HCT116 (cell line): ENCODE measurements at regions not wholly inside any gene's neighbourhood (a gene's known extent, or its start where the extent isn't known, plus 50 kb on each side); places are given as distances from the start of the nearest gene placed in this dataset.
A peak's percentile ranks its signal among the peaks of the same experiment; 100 is the strongest.

Source experiments
- ATAC-seq: fragments of 200-7000 bp; cut with Tn5 transposase; 2 replicates; pipeline ENCODE4 v1.9.1; 2020; ENCODE audit warnings: mild to moderate bottlenecking, moderate library complexity
- BruUV-seq: library from RNA; stranded (reverse); fragments of 400-500 nt; replicated peaks from 2 replicates; lab custom pipeline; 2021; lab: Mats Ljungman, UMichigan
- CTCF ChIA-PET: fragments of 300-600 bp; sonication (Branson Sonifier 250); formaldehyde crosslinking; loops from one replicate; lab custom pipeline; 2021; ENCODE audit warnings: antibody characterized with exemption; lab: Charles Lee
- POLR2A ChIA-PET: fragments of 300-600, 350-600 bp; sonication (Branson Sonifier 250); formaldehyde crosslinking; loops from one replicate; lab custom pipeline; 2021; ENCODE audit warnings: antibody characterized with exemption; lab: Charles Lee
- RAD21 ChIA-PET, 2 experiments: fragments of 300-600 bp; sonication (Branson Sonifier 250); formaldehyde crosslinking; loops; one replicate each; lab custom pipeline; 2023; ENCODE audit warnings: low total read pairs in 2 of 2; ENCODE audit not compliant: uncharacterized antibody in 2 of 2, unreplicated experiment in 2 of 2, low non-redundant PET in 1 of 2; lab: Charles Lee
- DNase-seq: peaks from one replicate; pipeline ENCODE4 v3.0.0-alpha.2; 2010; ENCODE audit warnings: low read depth, low spot score
- H2AFZ ChIP-seq: fragments of 200-600 bp; shearing (Covaris generic), sonication (generic); 2 replicates; pipeline ENCODE4 v1.6.1; 2017; ENCODE audit warnings: low read depth, mixed run types, mixed read lengths, antibody characterized with exemption, low read length; ENCODE audit not compliant: poor library complexity, severe bottlenecking
- H3K27ac ChIP-seq: 2 replicates; pipeline ENCODE4 v1.5.1; 2012; ENCODE audit warnings: low read depth, low read length
- H3K27me3 ChIP-seq: fragments of 200-600 bp; sonication (generic); 2 replicates; pipeline ENCODE4 v1.6.1; 2016; ENCODE audit warnings: mixed run types, low read length, mixed read lengths; ENCODE audit not compliant: insufficient read depth
- H3K36me3 ChIP-seq, 2 experiments: fragments of 200-500 bp in 1 of 2; fragments of 200-600 bp in 1 of 2; sonication (Bioruptor generic) in 1 of 2; sonication (generic) in 1 of 2; 2 replicates each; pipeline versions ENCODE4 v1.5.1 to v1.6.1; 2014 to 2016; ENCODE audit warnings: low read length in 2 of 2, inconsistent platforms in 1 of 2, mixed read lengths in 1 of 2, mixed run types in 1 of 2; ENCODE audit not compliant: insufficient read depth in 2 of 2, control insufficient read depth in 1 of 2
- H3K4me1 ChIP-seq, 2 experiments: fragments of 200-600 bp in 1 of 2; sonication (generic) in 1 of 2; 2 replicates each; pipeline versions ENCODE4 v1.5.1 to v1.6.1; 2012 to 2017; ENCODE audit warnings: low read length in 2 of 2, inconsistent platforms in 1 of 2, mild to moderate bottlenecking in 1 of 2, mixed read lengths in 1 of 2, mixed run types in 1 of 2, moderate library complexity in 1 of 2; ENCODE audit not compliant: insufficient read depth in 2 of 2, control insufficient read depth in 1 of 2
- H3K4me2 ChIP-seq: fragments of 200-600 bp; sonication (generic); 2 replicates; pipeline ENCODE4 v1.6.1; 2017; ENCODE audit warnings: mixed run types, low read length, mixed read lengths
- H3K4me3 ChIP-seq, 2 experiments: fragments of 200-600 bp in 1 of 2; sonication (generic) in 1 of 2; replicated peaks in 1 of 2; 2 replicates each; pipeline ENCODE4 v1.5.1; 2011 to 2016; ENCODE audit warnings: low read length in 2 of 2, control low read depth in 1 of 2, low read depth in 1 of 2, mild to moderate bottlenecking in 1 of 2, mixed read lengths in 1 of 2, mixed run types in 1 of 2
- H3K79me2 ChIP-seq: fragments of 200-600 bp; sonication (generic); 2 replicates; pipeline ENCODE4 v1.6.1; 2017; ENCODE audit warnings: mild to moderate bottlenecking, mixed run types, low read length, moderate library complexity, mixed read lengths; ENCODE audit not compliant: insufficient read depth
- H3K9ac ChIP-seq: fragments of 200-600 bp; sonication (generic); 2 replicates; pipeline ENCODE4 v1.6.1; 2016; ENCODE audit warnings: low read length, mixed read lengths
- H3K9me2 ChIP-seq: fragments of 200-600 bp; sonication (generic), shearing (Covaris generic); 2 replicates; pipeline ENCODE4 v1.6.1; 2017; ENCODE audit warnings: mixed run types, mild to moderate bottlenecking, moderate library complexity; ENCODE audit not compliant: insufficient read depth
- H3K9me3 ChIP-seq, 2 experiments: fragments of 200-500 bp in 1 of 2; fragments of 200-600 bp in 1 of 2; sonication (Bioruptor generic) in 1 of 2; sonication (generic) in 1 of 2; 2 replicates each; pipeline ENCODE4 v1.6.1; 2014 to 2017; ENCODE audit warnings: low read length in 2 of 2, mixed read lengths in 2 of 2, inconsistent platforms in 1 of 2, low read depth in 1 of 2, mild to moderate bottlenecking in 1 of 2, mixed run types in 1 of 2, moderate library complexity in 1 of 2; ENCODE audit not compliant: control insufficient read depth in 1 of 2, insufficient read depth in 1 of 2
- H4K20me1 ChIP-seq: fragments of 200-600 bp; sonication (generic), shearing (Covaris generic); 2 replicates; pipeline ENCODE4 v1.6.1; 2017; ENCODE audit warnings: mixed run types, mild to moderate bottlenecking, moderate library complexity; ENCODE audit not compliant: insufficient read depth
- CEBPB ChIP-seq: IDR thresholded peaks from 2 replicates; pipeline ENCODE4 v1.6.1; 2012; ENCODE audit warnings: low read depth
- intact Hi-C: fragments of 100-400 bp; cut with micrococcal nuclease; formaldehyde crosslinking; loops from 2 replicates; pipeline ENCODE4 v1.10.0; 2022
- TF ChIP-seq, protein P1 (sequence below): IDR thresholded peaks from 2 replicates; pipeline ENCODE4 v1.6.1; 2011; ENCODE audit warnings: mild to moderate bottlenecking, low read length, moderate library complexity; ENCODE audit not compliant: insufficient replicate concordance; ENCODE audit errors: extremely low read depth
- TF ChIP-seq, protein P2 (sequence below), 3 experiments: fragments of 200-600 bp in 1 of 3; sonication (generic) in 1 of 3; IDR thresholded peaks in 2 of 3; conservative IDR thresholded peaks in 1 of 3; 2 replicates each; pipeline ENCODE4 v1.5.1; 2012 to 2017; ENCODE audit warnings: low read depth in 2 of 3, low read length in 2 of 3, antibody characterized with exemption in 1 of 3, borderline replicate concordance in 1 of 3, control low read depth in 1 of 3, mild to moderate bottlenecking in 1 of 3, mixed read lengths in 1 of 3, mixed run types in 1 of 3, moderate library complexity in 1 of 3; ENCODE audit not compliant: insufficient read depth in 1 of 3

DNA sequence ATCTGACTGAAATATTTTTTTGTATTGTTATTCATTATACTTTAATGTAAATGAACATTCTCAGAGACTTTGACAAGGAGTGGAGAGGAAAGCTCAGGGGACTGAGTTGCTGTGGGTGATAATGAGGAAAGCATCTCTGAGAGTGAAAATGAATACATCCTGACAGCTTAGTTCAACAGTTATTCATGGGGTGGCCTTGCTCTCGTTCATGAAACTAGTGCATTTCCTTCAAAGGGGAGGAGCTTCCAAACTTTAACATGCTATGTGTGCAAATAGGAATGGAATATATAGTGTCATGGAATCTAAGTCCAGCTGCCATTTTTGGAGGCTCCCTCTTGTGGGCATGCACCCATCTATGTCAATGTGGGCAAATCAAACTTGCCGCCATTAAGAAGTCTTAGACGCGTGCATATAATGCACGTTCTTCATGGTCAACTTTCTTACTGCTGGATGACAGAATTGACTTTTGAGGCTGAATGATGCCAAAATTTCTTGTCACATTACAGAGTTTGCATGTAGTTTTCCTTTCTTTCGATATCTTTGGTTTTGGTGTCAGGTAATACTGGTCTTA lies 124.3 kb upstream of the TMEM170B start:
- Histone ChIP-seq H3K27ac (no peak overlapping the region), H3K9ac (no peak overlapping the region)

More for the DNA sequence above, 124.3 kb upstream of the TMEM170B start:
- Histone ChIP-seq H3K9me3 (no peaks in the 10 kb centered on the region), H3K36me3 (no peaks in the 10 kb centered on the region), H3K9me2 (no peaks in the 10 kb centered on the region), H2AFZ (peak overlapping the region; percentile 44), H3K79me2 (no peaks in the 10 kb centered on the region), H4K20me1 (no peaks in the 10 kb centered on the region), H3K4me2 (no peak overlapping the region), H3K27me3 (no peaks in the 10 kb centered on the region), H3K4me3 (no peak overlapping the region), H3K4me1 (peaks cover 9 to 21% of the 10 kb centered on the region in 2 experiments; a peak in 3 of 4 replicates)
- no TSS peak for BruUV-seq
- intact Hi-C loops, result no loop called here
- ChIA-PET CTCF (no interaction called here), POLR2A (no interaction called here), RAD21 (no interaction called here)
- DNase-seq, result no peak
- TF ChIP-seq CEBPB, result no peak
- TF ChIP-seq, protein P1, sequence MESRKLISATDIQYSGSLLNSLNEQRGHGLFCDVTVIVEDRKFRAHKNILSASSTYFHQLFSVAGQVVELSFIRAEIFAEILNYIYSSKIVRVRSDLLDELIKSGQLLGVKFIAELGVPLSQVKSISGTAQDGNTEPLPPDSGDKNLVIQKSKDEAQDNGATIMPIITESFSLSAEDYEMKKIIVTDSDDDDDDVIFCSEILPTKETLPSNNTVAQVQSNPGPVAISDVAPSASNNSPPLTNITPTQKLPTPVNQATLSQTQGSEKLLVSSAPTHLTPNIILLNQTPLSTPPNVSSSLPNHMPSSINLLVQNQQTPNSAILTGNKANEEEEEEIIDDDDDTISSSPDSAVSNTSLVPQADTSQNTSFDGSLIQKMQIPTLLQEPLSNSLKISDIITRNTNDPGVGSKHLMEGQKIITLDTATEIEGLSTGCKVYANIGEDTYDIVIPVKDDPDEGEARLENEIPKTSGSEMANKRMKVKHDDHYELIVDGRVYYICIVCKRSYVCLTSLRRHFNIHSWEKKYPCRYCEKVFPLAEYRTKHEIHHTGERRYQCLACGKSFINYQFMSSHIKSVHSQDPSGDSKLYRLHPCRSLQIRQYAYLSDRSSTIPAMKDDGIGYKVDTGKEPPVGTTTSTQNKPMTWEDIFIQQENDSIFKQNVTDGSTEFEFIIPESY, result no peak
- TF ChIP-seq, protein P2, sequence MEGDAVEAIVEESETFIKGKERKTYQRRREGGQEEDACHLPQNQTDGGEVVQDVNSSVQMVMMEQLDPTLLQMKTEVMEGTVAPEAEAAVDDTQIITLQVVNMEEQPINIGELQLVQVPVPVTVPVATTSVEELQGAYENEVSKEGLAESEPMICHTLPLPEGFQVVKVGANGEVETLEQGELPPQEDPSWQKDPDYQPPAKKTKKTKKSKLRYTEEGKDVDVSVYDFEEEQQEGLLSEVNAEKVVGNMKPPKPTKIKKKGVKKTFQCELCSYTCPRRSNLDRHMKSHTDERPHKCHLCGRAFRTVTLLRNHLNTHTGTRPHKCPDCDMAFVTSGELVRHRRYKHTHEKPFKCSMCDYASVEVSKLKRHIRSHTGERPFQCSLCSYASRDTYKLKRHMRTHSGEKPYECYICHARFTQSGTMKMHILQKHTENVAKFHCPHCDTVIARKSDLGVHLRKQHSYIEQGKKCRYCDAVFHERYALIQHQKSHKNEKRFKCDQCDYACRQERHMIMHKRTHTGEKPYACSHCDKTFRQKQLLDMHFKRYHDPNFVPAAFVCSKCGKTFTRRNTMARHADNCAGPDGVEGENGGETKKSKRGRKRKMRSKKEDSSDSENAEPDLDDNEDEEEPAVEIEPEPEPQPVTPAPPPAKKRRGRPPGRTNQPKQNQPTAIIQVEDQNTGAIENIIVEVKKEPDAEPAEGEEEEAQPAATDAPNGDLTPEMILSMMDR (IDR thresholded peaks at IDR 0.05 in 2 of 3, conservative IDR thresholded peaks at IDR 0.05 in 1 of 3; ENCODE audit: borderline replicate concordance in 1 of 3, insufficient read depth in 1 of 3, low read depth in 2 of 3, low read length in 2 of 3), result 0 out of 6 replicates have a peak, but pooled peaks of 1 of the 3 experiments have one; percentile 17
- TF ChIP-seq, all 23 proteins: peak for 1
- ATAC-seq, result no peak
